Smooth muscle cell of the brain vasculature (primary cell): ENCODE measurements at regions not wholly inside any gene's neighbourhood (a gene's known extent, or its start where the extent isn't known, plus 50 kb on each side); places are given as distances from the start of the nearest gene placed in this dataset.
"Not testable (repeated sequence)": the region's sequence is repeated elsewhere in the genome, so short reads cannot be mapped to it uniquely, and the experiment has no call there.

ENCODE experiments used
- DNase-seq: peaks from one replicate; pipeline ENCODE4 v3.0.0-alpha.2; 2012; ENCODE audit warnings: low read depth, low spot score

GRCh38 chr13:84776593-84776992 lies 894.3 kb upstream of the SLITRK1 start:
- DNase-seq, result no peak

GRCh38 chr13:84775920-84776319 lies 893.6 kb upstream of the SLITRK1 start:
- DNase-seq, result not testable (repeated sequence)

GRCh38 chr13:84774111-84774510 lies 891.8 kb upstream of the SLITRK1 start:
- no peak for DNase-seq

DNA sequence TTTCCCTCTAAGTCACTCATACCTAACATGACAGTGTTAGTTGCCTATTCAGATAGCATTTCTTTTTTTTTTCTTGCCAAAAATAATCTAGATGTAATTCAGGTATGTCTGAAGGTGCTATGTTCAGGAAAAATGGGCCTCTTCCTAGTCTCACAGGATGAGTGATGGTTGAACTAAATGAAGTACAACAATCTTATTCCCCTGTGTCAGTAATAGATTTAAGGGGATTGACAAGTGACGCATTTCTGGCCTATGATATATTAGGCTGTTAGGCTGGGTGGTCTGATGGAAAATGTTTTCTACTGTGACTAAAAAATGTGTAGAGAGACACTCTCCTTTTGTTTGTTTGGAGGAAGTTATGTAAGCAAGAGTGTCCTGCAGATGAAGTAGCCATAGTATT lies 878.7 kb upstream of the SLITRK1 start:
- DNase-seq, result no peak

DNA sequence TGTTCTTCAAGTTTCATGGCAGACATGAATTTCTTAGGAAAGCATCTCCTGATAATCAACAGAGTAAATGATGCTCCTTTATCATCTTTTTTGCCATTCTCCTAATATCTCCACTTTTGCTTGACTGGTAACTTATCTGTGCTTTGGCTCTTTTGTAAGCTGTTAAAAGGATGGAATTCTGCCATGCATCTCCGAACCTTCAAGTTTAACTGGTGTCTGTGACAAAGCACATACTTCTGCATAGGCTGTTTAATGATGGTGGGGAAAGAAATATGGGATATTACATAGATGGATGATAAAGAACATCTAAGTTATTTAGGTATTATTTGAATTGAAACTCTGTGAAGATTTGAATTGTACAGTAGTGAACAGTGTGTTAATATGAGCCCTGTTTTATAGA lies 866.9 kb upstream of the SLITRK1 start:
- DNase-seq, result no peak

DNA sequence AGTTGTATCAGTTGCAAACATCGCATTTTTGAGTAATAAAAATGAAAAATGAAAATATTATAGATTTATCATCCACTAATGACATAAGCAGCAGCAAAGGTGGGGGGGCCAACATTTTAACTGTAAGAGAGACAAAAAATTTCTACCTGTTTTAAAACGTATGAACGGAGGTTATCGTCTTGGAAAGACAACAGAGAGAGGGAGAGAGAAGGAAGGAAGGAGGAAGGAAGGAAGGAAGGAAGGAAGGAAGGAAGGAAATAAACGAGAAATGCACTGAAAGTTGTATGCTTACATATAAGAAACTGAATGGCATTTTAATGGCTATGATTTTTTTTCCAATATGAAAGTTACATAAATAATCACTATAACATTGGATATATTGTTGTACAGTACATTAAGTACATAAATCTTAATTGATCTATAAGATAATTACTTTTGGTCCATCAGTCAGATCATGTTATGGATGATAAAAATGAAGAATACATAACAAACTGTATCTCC lies 862.8 kb upstream of the SLITRK1 start:
- no peak for DNase-seq

DNA sequence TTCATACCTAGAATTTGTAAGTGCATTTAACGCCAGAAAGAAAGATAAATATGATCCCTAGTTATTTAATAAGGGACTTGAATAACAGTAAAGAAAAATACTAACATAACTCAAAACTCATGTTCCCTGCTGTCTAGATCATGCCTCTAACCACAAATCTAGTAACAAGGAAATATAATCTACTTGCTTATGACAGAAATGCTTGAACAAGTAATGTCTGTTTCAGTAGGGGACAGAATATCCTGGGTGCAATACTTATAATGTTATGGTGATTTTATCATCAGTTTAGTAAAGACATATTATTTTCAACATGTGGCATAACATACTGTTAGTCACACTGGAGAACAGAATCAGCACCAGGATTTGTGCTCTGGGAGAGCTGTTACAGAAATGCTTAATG lies 861.9 kb upstream of the SLITRK1 start:
- DNase-seq, result no peak

GRCh38 chr13:84741253-84741652 lies 859.0 kb upstream of the SLITRK1 start:
- DNase-seq, result no peak

DNA sequence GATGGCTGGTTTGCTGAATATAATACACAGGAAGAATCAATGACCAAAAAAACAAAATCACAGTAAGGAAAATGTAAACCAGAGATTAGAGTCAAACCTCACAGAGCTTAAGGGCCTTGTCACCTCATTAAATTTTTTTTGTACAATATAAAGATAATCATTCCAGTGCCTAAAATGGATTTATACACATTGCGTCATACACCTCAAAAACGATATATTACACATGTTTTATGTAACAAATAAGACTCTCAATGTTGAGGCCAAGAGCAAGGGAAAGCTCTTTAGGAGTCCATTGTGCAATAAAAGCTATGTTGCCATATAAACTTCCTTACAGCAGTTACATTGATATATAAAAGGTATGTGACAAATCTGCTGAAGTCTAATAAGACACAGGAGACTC lies 856.7 kb upstream of the SLITRK1 start:
- no peak for DNase-seq

- DNase-seq, result no peak
Observed at GRCh38 chr13:84737661-84738060, 855.4 kb upstream of the SLITRK1 start.

DNA sequence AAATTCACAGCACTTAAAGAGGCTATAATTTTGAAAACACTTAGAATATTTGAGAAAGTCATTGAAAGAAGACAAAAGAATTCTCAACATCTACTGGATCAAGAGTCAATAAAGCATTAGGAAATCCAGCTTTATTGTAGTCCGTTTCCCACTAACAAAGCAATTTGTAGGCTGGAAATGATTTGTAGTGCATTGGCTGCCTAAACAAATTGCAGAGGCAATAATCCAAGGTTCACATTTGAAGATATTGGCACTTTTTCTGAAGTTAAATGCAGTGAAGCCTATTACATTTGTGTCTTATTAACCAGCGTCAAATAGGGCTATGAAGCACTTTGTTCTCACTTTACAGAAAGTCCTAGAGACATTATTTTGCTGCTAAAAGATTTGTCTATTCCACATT lies 848.1 kb upstream of the SLITRK1 start:
- DNase-seq, result no peak

DNA sequence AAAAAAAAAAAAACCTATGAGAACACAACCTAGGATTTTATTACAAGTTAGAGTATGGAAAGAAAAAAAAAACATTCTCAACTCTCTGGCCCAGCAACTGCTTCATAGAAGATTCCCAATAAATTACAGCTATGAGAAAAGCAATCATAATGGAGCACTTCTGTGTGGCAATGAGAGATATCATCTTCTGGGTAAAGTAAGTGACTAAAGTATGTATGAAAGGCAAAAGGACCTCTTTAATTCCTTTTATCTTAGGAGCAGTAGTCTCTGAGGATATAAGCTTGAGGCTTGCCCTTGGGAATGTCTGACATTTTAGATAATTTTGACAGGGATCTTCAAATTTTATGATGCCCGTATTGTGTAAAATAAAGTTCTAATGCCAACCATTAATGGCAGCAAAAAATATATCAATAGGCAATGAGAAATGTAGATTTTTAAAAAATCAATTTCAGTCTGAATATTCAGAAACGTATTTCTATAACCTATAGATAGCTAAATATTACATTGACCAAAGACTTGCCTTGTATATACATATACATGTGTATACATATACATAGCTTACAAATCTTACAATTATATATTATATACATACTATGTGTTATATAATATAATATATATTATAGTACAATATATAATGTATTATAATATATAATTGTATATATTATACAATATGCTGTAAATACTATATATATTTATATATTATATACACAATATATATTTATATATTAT lies 823.9 kb upstream of the SLITRK1 start:
- DNase-seq, result no peak

DNA sequence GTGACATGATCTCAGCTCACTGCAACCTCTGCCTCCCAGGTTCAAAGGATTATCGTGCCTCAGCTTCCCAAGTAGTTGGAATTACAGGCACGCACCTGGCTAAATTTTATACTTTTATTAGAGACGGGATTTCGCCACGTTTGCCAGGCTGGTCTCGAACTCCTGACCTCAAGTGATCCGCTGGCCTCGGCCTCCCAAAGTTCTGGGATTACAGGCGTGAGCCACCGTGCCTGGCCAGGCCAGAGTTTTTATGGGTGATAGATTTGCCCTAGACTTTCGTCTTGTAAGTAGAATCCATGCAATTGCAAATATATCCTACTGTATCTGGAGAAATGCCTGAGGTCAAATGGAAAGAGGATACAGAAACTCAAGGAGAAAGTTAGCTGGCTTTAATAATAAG lies 819.9 kb upstream of the SLITRK1 start:
- no peak for DNase-seq

GRCh38 chr13:84697591-84697990 lies 815.3 kb upstream of the SLITRK1 start:
- not testable (repeated sequence) for DNase-seq

GRCh38 chr13:84686973-84687372 lies 804.7 kb upstream of the SLITRK1 start:
- DNase-seq, result no peak

- no peak for DNase-seq
Observed at GRCh38 chr13:84686458-84686857, 804.2 kb upstream of the SLITRK1 start.

GRCh38 chr13:84684804-84685203 lies 802.5 kb upstream of the SLITRK1 start:
- no peak for DNase-seq

GRCh38 chr13:84684048-84684662 lies 801.9 kb upstream of the SLITRK1 start:
- no peak for DNase-seq

GRCh38 chr13:84683448-84683847 lies 801.2 kb upstream of the SLITRK1 start:
- DNase-seq, result no peak

DNA sequence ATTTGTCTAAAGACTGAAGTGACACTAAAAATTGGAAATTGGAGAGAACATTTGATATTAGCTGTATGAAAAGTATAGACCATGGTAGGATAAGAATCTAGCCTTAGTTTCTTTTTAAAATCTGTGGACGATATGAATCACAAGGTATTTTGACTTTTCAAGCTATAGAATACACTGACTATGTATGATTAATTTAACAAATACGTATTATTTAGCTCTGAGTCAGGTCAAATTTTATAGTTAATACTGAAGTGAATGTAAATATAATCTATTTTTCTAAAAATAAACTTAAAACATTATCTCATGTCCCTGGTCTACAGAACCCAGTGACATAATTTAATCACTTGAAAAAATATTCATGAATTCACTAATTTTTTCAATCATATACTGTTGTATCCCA lies 795.6 kb upstream of the SLITRK1 start:
- no peak for DNase-seq

GRCh38 chr13:84672616-84673015 lies 790.3 kb upstream of the SLITRK1 start:
- DNase-seq, result no peak

GRCh38 chr13:84670245-84670644 lies 788.0 kb upstream of the SLITRK1 start:
- DNase-seq, result no peak

DNA sequence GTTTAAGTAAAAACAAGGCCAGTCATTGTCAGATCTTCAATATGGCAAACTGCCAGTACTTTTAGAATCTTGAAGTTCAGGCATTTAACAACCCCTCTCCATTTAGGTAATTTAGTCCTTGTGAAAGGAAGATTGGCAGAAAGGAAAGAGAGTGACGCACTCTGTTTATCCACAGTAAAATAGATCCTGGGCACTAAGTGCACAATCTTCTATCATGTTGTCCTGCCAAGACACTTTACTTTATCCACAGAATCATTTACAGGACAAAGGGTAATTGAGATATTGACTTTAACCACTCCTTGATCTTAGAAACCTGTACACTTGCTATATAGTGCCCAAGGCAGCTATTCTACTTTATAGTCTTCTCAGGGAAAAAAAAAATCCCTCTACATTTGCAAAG lies 786.4 kb upstream of the SLITRK1 start:
- no peak for DNase-seq
